SK-N-MC (cell line): ENCODE measurements at regions not wholly inside any gene's neighbourhood (a gene's known extent, or its start where the extent isn't known, plus 50 kb on each side); places are given as distances from the start of the nearest gene placed in this dataset.

Experiments
- EZH2 ChIP-seq: fragments of 200-600 bp; sonication (generic); IDR thresholded peaks from one replicate; pipeline ENCODE4 v1.6.1; 2017; ENCODE audit warnings: antibody characterized with exemption
- FOXP2 ChIP-seq: optimal IDR thresholded peaks from 2 replicates; pipeline ENCODE3; 2011; ENCODE audit warnings: mild to moderate bottlenecking, moderate library complexity; ENCODE audit not compliant: insufficient read depth; ENCODE audit errors: extremely low read length, control extremely low read depth
- POLR2AphosphoS5 ChIP-seq: IDR thresholded peaks from 2 replicates; pipeline ENCODE4 v1.6.1; 2012; ENCODE audit warnings: mild to moderate bottlenecking, low read depth, low read length, borderline replicate concordance

- TF ChIP-seq EZH2 = no peak
- TF ChIP-seq POLR2AphosphoS5 = no peak
- no peak for TF ChIP-seq FOXP2
Observed at GRCh38 chr13:58919551-58919950, 1244.2 kb downstream of the DIAPH3 start.
